Stimulated activated CD4-positive, alpha-beta T cell treated with anti-CD3 and anti-CD28 coated beads, Interleukin-4, amount 100 ng/mL, for 4 hours (primary cell): ENCODE measurements at regions not wholly inside any gene's neighbourhood (a gene's known extent, or its start where the extent isn't known, plus 50 kb on each side); places are given as distances from the start of the nearest gene placed in this dataset.

Experiments
- DNase-seq, 2 experiments: peaks; one replicate each; pipeline ENCODE4 v3.0.0-alpha.2; 2020

- no peak for DNase-seq
Measured at GRCh38 chr16:73879621-73880020, 417.0 kb upstream of the PSMD7 start.

GRCh38 chr16:73878611-73879010 lies 418.0 kb upstream of the PSMD7 start:
- no peak for DNase-seq

- no peak for DNase-seq
Measured at GRCh38 chr16:73877150-73877549, 419.5 kb upstream of the PSMD7 start.

GRCh38 chr16:73875996-73876690 lies 420.5 kb upstream of the PSMD7 start:
- DNase-seq: no peak

- DNase-seq: no peak
Measured at GRCh38 chr16:73874324-73874723, 422.3 kb upstream of the PSMD7 start.

- DNase-seq: no peak
Measured at GRCh38 chr16:73873643-73874042, 423.0 kb upstream of the PSMD7 start.

GRCh38 chr16:73872856-73873255 lies 423.8 kb upstream of the PSMD7 start:
- DNase-seq: no peak

GRCh38 chr16:73871088-73871733 lies 425.4 kb upstream of the PSMD7 start:
- no peak for DNase-seq

- no peak for DNase-seq
Measured at GRCh38 chr16:73869126-73869525, 427.5 kb upstream of the PSMD7 start.

- DNase-seq: no peak
Measured at GRCh38 chr16:73864868-73865267, 431.7 kb upstream of the PSMD7 start.

GRCh38 chr16:73858326-73858725 lies 438.3 kb upstream of the PSMD7 start:
- DNase-seq: no peak

GRCh38 chr16:73853968-73854367 lies 442.6 kb upstream of the PSMD7 start:
- no peak for DNase-seq

GRCh38 chr16:73852561-73852960 lies 444.1 kb upstream of the PSMD7 start:
- no peak for DNase-seq

- DNase-seq: no peak
Measured at GRCh38 chr16:73848993-73849392, 447.6 kb upstream of the PSMD7 start.

GRCh38 chr16:73847090-73847489 lies 449.5 kb upstream of the PSMD7 start:
- no peak for DNase-seq

- no peak for DNase-seq
Measured at GRCh38 chr16:73846356-73846755, 450.3 kb upstream of the PSMD7 start.

- DNase-seq: no peak
Measured at GRCh38 chr16:73846007-73846330, 450.6 kb upstream of the PSMD7 start.

GRCh38 chr16:73845238-73846006 lies 451.2 kb upstream of the PSMD7 start:
- no peak for DNase-seq

- no peak for DNase-seq
Measured at GRCh38 chr16:73840728-73841127, 455.9 kb upstream of the PSMD7 start.

- no peak for DNase-seq
Measured at GRCh38 chr16:73831220-73831619, 465.4 kb upstream of the PSMD7 start.

- no peak for DNase-seq
Measured at GRCh38 chr16:73823205-73823849, 473.3 kb upstream of the PSMD7 start.

- DNase-seq: no peak
Measured at GRCh38 chr16:73817526-73818324, 478.9 kb upstream of the PSMD7 start.

- no peak for DNase-seq
Measured at GRCh38 chr16:73813527-73813926, 483.1 kb upstream of the PSMD7 start.
